ENCODE measurements at regions not wholly inside any gene's neighbourhood (a gene's known extent, or its start where the extent isn't known, plus 50 kb on each side); places are given as distances from the start of the nearest gene placed in this dataset.
A peak's percentile ranks its signal among the peaks of the same experiment; 100 is the strongest.

GRCh38 chr6:28802417-28803336 lies 121.1 kb downstream of the TRIM27 start:
- H3K79me2 ChIP-seq (ENCODE audit: insufficient read depth, low read depth) = no peaks in the 10 kb centered on the region
- H3K4me1 ChIP-seq (ENCODE audit: low read depth, poor library complexity, severe bottlenecking) = peaks cover 30% of the 10 kb centered on the region
- H3K36me3 ChIP-seq (ENCODE audit: insufficient read depth) = no peaks in the 10 kb centered on the region
- no peak overlapping the region for H2AFZ ChIP-seq (ENCODE audit: low read depth)
- H3K9ac ChIP-seq = no peak overlapping the region
- H3K27ac ChIP-seq = no peak overlapping the region; the same call in 1 of the 2 replicates
- peak overlapping the region; percentile 22 for H3K4me2 ChIP-seq
- H4K20me1 ChIP-seq (ENCODE audit: insufficient read depth) = no peaks in the 10 kb centered on the region
- no peak for TF ChIP-seq CTCF (conservative IDR thresholded peaks at IDR 0.05; ENCODE audit: low read depth, low read length)
- H3K4me3 ChIP-seq (IDR thresholded peaks at IDR 0.05; ENCODE audit: insufficient read depth, low read depth, low read length) = no peak overlapping the region
- H3K27me3 ChIP-seq (ENCODE audit: insufficient read depth, low read depth) = no peaks in the 10 kb centered on the region

DNA sequence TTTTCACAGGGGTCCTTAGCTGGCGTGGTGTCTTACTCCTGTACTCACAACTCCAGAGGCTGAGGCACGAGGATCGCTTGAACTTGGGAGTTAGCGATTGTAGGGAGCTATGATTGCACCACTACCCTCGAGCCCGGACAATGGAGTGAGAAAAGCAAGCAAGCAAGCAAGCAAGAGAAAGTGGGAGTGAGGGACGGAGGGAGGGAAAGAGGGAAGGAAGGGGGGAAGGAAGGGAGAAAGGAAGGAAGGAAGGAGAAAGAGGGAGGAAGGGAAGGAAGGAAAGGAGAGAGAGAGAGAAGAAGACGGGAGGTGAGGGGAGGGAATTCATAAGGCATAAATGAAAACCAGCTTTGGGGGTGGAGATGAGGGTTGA lies 120.5 kb downstream of the TRIM27 start:
- Histone ChIP-seq H3K4me3 (IDR thresholded peaks at IDR 0.05; ENCODE audit: insufficient read depth, low read depth, low read length) (no peak overlapping the region), H3K9ac (no peak overlapping the region), H3K27me3 (ENCODE audit: insufficient read depth, low read depth) (no peaks in the 10 kb centered on the region), H2AFZ (ENCODE audit: low read depth) (no peak overlapping the region), H3K4me1 (ENCODE audit: low read depth, poor library complexity, severe bottlenecking) (peaks cover 29% of the 10 kb centered on the region), H3K79me2 (ENCODE audit: insufficient read depth, low read depth) (no peaks in the 10 kb centered on the region), H3K4me2 (peak overlapping the region; percentile 22), H3K36me3 (ENCODE audit: insufficient read depth) (no peaks in the 10 kb centered on the region), H4K20me1 (ENCODE audit: insufficient read depth) (no peaks in the 10 kb centered on the region), H3K27ac (no peak overlapping the region)
- TF ChIP-seq CTCF (conservative IDR thresholded peaks at IDR 0.05; ENCODE audit: low read depth, low read length) = no peak

DNA sequence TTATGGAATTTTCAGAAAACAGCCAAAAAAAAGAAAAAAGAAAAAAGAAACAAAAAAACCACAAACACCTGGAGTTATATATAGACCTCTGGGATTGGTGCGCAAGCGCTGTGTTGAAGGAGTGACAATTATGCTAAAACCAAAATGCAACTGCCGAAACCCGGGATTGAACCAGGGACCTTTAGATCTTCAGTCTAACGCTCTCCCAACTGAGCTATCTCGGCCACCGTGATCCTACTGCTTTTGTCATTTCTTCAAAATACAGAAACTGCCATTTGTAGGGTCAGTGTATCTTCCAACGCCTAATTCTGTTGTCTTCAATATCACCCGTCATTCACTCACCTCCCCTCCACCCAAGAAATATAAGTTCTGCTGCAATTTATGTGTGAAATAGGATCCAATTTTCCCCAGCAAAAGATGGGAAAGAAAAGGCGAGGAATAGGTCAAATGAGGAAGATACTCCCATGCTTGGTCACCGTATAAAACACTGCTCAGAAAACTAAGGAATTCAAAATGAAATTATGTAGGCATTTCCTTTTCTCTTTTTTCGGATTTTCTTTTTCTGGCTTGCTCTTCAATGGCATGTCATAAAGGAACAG lies 116.0 kb downstream of the TRIM27 start:
- no peak overlapping the region for H3K4me3 ChIP-seq (IDR thresholded peaks at IDR 0.05; ENCODE audit: insufficient read depth, low read depth, low read length)
- no peaks in the 10 kb centered on the region for H4K20me1 ChIP-seq (ENCODE audit: insufficient read depth)
- H3K27me3 ChIP-seq (ENCODE audit: insufficient read depth, low read depth) = no peaks in the 10 kb centered on the region; the same call in 1 of the 2 replicates
- no peak for TF ChIP-seq CTCF (conservative IDR thresholded peaks at IDR 0.05; ENCODE audit: low read depth, low read length)
- H3K27ac ChIP-seq = no peak overlapping the region
- peak overlapping the region; percentile 60; the same call in 1 of the 2 replicates for H2AFZ ChIP-seq (ENCODE audit: low read depth)
- peak overlapping the region; percentile 41 for H3K4me2 ChIP-seq
- peaks cover 30% of the 10 kb centered on the region for H3K4me1 ChIP-seq (ENCODE audit: low read depth, poor library complexity, severe bottlenecking)
- H3K9ac ChIP-seq = no peak overlapping the region
- no peaks in the 10 kb centered on the region for H3K36me3 ChIP-seq (ENCODE audit: insufficient read depth)
- no peaks in the 10 kb centered on the region for H3K79me2 ChIP-seq (ENCODE audit: insufficient read depth, low read depth)

- no peaks in the 10 kb centered on the region for H4K20me1 ChIP-seq (ENCODE audit: insufficient read depth)
- no peak overlapping the region for H3K4me3 ChIP-seq (IDR thresholded peaks at IDR 0.05; ENCODE audit: insufficient read depth, low read depth, low read length)
- H3K4me1 ChIP-seq (ENCODE audit: low read depth, poor library complexity, severe bottlenecking) = peaks cover 30% of the 10 kb centered on the region
- H3K27me3 ChIP-seq (ENCODE audit: insufficient read depth, low read depth) = no peaks in the 10 kb centered on the region; the same call in 1 of the 2 replicates
- H2AFZ ChIP-seq (ENCODE audit: low read depth) = peak overlapping the region; percentile 60; the same call in 1 of the 2 replicates
- TF ChIP-seq CTCF (conservative IDR thresholded peaks at IDR 0.05; ENCODE audit: low read depth, low read length) = no peak
- H3K79me2 ChIP-seq (ENCODE audit: insufficient read depth, low read depth) = no peaks in the 10 kb centered on the region
- H3K9ac ChIP-seq = no peak overlapping the region
- H3K36me3 ChIP-seq (ENCODE audit: insufficient read depth) = no peaks in the 10 kb centered on the region
- H3K4me2 ChIP-seq = peak overlapping the region; percentile 41
- H3K27ac ChIP-seq = no peak overlapping the region
These were observed 115.4 kb downstream of the TRIM27 start for GRCh38 chr6:28808383-28808782.

All from KMS-11 (cell line).